Mammary epithelial cell (primary cell): ENCODE measurements at regions not wholly inside any gene's neighbourhood (a gene's known extent, or its start where the extent isn't known, plus 50 kb on each side); places are given as distances from the start of the nearest gene placed in this dataset.

Source experiments
- EZH2 ChIP-seq: IDR thresholded peaks from 2 replicates; pipeline ENCODE4 v1.6.1; 2012; ENCODE audit warnings: low read length, inconsistent platforms, borderline replicate concordance
- TF ChIP-seq, protein P1 (sequence below), 2 donors: IDR thresholded peaks in 1 of 2; conservative IDR thresholded peaks in 1 of 2; 2 replicates each; pipeline ENCODE4 v1.5.1; 2011 to 2012; ENCODE audit warnings: inconsistent platforms in 2 of 2, low read length in 2 of 2, mild to moderate bottlenecking in 2 of 2, control low read depth in 1 of 2, low read depth in 1 of 2; ENCODE audit not compliant: insufficient read depth in 1 of 2; ENCODE audit errors: extremely low read depth in 1 of 2

DNA sequence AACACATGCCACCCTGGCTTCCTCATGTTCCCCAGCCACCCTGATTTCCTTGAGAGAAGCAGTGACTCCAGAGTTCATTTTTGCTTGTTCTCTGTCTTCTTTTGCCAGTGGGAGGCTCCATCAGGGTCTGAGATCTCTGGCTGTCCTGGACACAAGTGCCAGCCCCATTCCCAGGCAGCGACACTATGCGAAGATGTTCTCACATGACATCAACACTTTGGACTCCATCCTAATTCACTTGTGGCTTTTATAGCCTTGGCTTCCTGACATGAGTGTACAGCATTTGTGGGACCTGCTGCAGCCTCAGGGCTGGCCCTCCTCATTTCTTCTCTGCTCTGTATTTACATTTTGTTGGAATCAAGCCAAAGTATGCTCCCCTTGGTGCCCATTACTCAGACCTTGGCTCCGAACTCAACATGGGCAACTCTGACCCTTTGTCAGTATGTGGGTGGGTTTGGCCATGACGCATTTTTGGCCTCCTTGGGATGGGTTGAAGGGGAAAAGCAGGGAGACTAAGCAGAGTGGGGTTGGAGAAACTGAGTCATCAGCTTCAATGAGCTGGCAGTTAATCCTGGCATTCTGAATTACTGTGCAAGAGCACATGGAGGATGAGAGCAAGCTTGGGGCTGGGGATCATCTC lies 119.0 kb upstream of the EEF2KMT start:
- TF ChIP-seq, protein P1, sequence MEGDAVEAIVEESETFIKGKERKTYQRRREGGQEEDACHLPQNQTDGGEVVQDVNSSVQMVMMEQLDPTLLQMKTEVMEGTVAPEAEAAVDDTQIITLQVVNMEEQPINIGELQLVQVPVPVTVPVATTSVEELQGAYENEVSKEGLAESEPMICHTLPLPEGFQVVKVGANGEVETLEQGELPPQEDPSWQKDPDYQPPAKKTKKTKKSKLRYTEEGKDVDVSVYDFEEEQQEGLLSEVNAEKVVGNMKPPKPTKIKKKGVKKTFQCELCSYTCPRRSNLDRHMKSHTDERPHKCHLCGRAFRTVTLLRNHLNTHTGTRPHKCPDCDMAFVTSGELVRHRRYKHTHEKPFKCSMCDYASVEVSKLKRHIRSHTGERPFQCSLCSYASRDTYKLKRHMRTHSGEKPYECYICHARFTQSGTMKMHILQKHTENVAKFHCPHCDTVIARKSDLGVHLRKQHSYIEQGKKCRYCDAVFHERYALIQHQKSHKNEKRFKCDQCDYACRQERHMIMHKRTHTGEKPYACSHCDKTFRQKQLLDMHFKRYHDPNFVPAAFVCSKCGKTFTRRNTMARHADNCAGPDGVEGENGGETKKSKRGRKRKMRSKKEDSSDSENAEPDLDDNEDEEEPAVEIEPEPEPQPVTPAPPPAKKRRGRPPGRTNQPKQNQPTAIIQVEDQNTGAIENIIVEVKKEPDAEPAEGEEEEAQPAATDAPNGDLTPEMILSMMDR (conservative IDR thresholded peaks at IDR 0.05 in 1 of 2, IDR thresholded peaks at IDR 0.05 in 1 of 2; ENCODE audit: extremely low read depth in 1 of 2, insufficient read depth in 1 of 2, low read depth in 1 of 2, low read length in 2 of 2), result no peak
- no peak for TF ChIP-seq EZH2
